ENCODE measurements at regions not wholly inside any gene's neighbourhood (a gene's known extent, or its start where the extent isn't known, plus 50 kb on each side); places are given as distances from the start of the nearest gene placed in this dataset.

DNA sequence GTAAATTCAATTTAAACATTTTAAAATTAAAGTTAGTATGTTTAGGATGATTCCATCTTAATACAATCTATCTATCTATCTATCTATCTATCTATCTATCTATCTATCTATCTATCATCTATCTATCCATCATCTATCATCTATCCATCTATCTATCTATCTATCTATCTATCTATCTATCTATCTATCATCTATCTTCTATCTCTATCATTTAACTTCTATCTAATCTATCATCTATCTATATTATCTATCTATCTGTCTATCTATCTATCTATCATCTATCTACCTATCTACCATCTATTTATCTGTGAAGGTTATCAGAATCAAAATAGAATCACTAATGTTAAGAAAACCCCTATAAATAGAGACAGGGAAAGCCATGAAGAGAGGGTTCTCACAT is 78.3 kb downstream of the RAMP3 start:
- no peaks in the 10 kb centered on the region for H3K36me3 Mint-ChIP-seq (ENCODE audit: insufficient read depth in 2 of 2)
- peaks cover 46% of the 10 kb centered on the region for H3K27me3 Mint-ChIP-seq (ENCODE audit: low read depth)
- no peak overlapping the region for H3K27ac Mint-ChIP-seq
- ATAC-seq (replicated peaks in 1 of 2) = no peak
- no peak for DNase-seq
- H3K4me1 Mint-ChIP-seq (ENCODE audit: low read depth) = no peaks in the 10 kb centered on the region
- no peak overlapping the region for H3K4me3 Mint-ChIP-seq
- H3K9me3 Mint-ChIP-seq = no peaks in the 10 kb centered on the region

DNA sequence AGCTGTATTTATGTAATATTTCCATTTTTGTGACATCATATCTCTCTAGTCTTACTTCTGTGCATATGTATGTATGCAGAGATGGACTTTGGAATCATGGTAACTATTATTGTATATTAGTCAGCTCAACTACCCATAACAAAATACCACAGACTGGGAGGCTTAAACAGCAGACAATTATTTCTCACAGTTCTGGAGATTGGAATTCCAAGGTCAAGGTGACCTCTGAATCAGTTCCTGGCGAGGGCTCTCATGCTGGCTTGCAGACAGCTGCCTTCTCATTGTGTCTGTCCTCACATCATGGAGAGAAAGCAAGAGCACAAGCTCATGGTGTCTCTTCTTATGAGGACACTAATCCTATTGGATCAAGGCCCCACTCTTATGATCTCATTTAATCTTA is 79.1 kb downstream of the RAMP3 start:
- Mint-ChIP-seq H3K27ac (no peak overlapping the region), H3K27me3 (ENCODE audit: low read depth) (peaks cover 53% of the 10 kb centered on the region), H3K9me3 (no peaks in the 10 kb centered on the region), H3K4me3 (no peak overlapping the region), H3K36me3 (ENCODE audit: insufficient read depth in 2 of 2) (no peaks in the 10 kb centered on the region), H3K4me1 (ENCODE audit: low read depth) (no peaks in the 10 kb centered on the region)
- DNase-seq (no peak), ATAC-seq (replicated peaks in 1 of 2) (no peak)

DNA sequence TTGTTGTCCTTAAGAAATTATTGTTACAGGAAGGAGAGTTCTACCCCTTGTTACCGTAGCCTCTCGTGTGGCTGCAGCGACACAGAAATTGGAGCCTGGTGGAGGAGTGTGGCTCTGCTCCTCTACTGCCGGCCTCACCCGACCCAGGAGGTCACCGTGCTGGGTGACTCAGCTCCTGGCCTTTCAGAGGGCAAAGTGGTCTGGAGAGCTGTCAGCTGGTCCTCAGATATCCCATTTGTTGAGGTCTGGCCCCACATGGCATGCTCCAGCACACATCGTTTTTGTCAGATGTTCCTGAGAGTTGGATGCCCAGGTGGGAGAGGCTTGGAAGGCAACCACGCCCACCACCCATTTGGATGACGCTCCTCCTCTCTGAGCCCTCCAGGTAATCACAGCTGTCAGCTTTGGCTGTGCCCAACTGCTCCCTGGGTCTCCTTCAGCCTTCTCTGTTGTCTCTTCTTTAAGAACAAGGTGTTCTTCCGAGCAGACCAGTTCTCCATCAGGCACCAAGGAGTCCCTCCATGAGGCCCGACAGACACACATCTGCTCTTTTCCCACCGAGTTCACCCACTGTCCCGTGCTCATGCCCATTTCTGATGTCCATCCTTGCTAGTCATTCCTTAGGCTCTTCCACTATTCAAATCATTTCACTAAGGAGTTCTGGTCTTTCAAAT is 80.3 kb downstream of the RAMP3 start:
- Mint-ChIP-seq H3K4me3 (no peak overlapping the region), H3K27me3 (ENCODE audit: low read depth) (peaks cover 42% of the 10 kb centered on the region), H3K4me1 (ENCODE audit: low read depth) (no peaks in the 10 kb centered on the region), H3K9me3 (no peaks in the 10 kb centered on the region), H3K36me3 (ENCODE audit: insufficient read depth in 2 of 2) (no peaks in the 10 kb centered on the region), H3K27ac (no peak overlapping the region)
- ATAC-seq (replicated peaks in 1 of 2) = no peak
- DNase-seq = no peak

DNA sequence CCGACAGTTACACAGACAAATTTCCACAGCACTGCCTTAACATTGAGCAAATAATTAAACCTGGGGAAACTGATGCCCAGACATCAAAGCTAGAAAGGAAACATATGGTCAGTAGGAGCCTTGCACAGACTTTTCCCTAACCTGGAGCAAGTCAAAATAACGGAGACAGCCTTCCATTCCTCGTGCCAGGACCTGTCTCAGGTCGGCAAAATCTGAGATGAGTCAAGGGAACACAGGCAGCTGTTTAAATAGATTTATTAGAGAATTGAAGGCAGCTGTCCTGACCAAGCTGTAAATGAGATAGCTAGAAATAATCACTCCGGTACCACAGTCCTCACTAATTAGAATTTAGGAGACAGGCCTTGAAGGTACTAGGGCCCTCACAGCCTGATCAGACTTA is 81.2 kb downstream of the RAMP3 start:
- peaks cover 42% of the 10 kb centered on the region for H3K27me3 Mint-ChIP-seq (ENCODE audit: low read depth)
- no peaks in the 10 kb centered on the region for H3K4me1 Mint-ChIP-seq (ENCODE audit: low read depth)
- no peak overlapping the region for H3K4me3 Mint-ChIP-seq
- no peaks in the 10 kb centered on the region for H3K36me3 Mint-ChIP-seq (ENCODE audit: insufficient read depth in 2 of 2)
- DNase-seq (no peak), ATAC-seq (replicated peaks in 1 of 2) (no peak)
- H3K27ac Mint-ChIP-seq = no peak overlapping the region
- H3K9me3 Mint-ChIP-seq = no peaks in the 10 kb centered on the region

DNA sequence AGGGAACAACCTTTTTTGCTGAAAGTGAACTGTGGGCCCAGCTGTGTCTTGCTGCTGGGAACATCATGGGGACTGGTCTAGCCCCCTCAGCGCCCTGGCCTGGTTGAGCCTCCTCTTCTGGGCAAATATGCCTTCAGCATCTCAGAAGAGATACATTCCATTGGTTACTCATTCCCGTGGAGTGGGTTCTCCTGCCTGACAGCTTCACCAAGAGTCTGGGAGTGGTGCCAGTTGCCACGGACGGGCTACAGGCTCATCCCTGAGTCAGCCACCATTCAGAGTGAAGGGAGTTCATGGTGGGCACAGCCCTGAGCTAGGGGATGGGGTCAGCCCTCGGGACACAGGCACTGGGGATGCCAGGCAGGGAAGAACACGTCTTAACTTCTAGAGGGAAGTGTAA is 81.9 kb downstream of the RAMP3 start:
- H3K4me1 Mint-ChIP-seq (ENCODE audit: low read depth) = no peaks in the 10 kb centered on the region
- H3K36me3 Mint-ChIP-seq (ENCODE audit: insufficient read depth in 2 of 2) = no peaks in the 10 kb centered on the region
- DNase-seq = no peak
- ATAC-seq (replicated peaks in 1 of 2) = no peak
- H3K27me3 Mint-ChIP-seq (ENCODE audit: low read depth) = peaks cover 35% of the 10 kb centered on the region
- no peaks in the 10 kb centered on the region for H3K9me3 Mint-ChIP-seq
- no peak overlapping the region for H3K4me3 Mint-ChIP-seq
- H3K27ac Mint-ChIP-seq = no peak overlapping the region

DNA sequence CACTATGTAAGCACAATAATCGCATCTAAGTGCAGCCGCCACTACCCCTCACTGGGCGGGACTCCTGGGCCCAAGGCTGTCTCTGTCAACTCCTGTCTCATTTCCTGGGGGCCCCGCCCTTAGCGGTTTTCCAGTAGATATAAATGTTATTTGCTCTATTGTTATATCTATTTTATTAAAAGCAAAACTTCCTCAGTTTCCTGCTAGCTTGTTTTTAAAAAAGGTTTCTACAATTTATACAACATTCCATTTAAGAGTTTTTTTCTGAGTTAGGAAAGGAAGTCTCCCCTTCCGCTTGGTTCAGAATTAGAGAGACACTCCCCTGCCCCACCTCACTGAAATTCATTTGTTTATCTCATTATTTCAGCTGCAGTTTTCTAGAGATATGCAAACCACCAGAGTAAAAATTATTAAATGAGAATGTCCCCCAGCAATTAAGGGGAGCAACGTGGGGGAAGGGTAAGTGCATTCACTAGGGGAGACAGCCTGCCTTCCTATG is 82.7 kb downstream of the RAMP3 start:
- Mint-ChIP-seq H3K27ac (no peak overlapping the region), H3K4me1 (ENCODE audit: low read depth) (no peaks in the 10 kb centered on the region), H3K9me3 (no peaks in the 10 kb centered on the region), H3K4me3 (no peak overlapping the region), H3K36me3 (ENCODE audit: insufficient read depth in 2 of 2) (no peaks in the 10 kb centered on the region), H3K27me3 (ENCODE audit: low read depth) (peaks cover 36% of the 10 kb centered on the region)
- no peak for DNase-seq
- ATAC-seq (replicated peaks in 1 of 2) = no peak

DNA sequence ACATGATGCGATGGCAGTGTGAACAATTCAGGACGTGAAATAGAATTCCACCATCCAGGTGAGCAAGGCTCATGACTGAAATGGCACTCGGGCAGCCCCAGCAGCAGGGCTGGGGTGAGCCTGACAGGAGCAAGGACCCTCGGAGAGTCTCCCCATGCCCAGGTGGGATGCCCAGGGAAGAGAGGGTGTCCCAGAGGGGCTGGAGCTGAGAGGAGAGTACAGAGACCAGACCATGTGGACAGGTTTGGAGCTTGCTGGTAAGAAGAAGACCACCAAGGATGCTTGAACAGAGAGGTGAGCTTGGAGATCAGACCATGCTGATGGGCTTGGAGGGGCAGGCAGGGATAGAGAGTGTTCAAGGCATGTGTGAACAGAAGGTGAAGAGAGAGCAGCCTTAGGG is 83.3 kb downstream of the RAMP3 start:
- Mint-ChIP-seq H3K9me3 (no peaks in the 10 kb centered on the region), H3K36me3 (ENCODE audit: insufficient read depth in 2 of 2) (no peaks in the 10 kb centered on the region), H3K27me3 (ENCODE audit: low read depth) (peaks cover 38% of the 10 kb centered on the region), H3K27ac (no peak overlapping the region), H3K4me1 (ENCODE audit: low read depth) (no peaks in the 10 kb centered on the region), H3K4me3 (no peak overlapping the region)
- DNase-seq (no peak), ATAC-seq (replicated peaks in 1 of 2) (no peak)

DNA sequence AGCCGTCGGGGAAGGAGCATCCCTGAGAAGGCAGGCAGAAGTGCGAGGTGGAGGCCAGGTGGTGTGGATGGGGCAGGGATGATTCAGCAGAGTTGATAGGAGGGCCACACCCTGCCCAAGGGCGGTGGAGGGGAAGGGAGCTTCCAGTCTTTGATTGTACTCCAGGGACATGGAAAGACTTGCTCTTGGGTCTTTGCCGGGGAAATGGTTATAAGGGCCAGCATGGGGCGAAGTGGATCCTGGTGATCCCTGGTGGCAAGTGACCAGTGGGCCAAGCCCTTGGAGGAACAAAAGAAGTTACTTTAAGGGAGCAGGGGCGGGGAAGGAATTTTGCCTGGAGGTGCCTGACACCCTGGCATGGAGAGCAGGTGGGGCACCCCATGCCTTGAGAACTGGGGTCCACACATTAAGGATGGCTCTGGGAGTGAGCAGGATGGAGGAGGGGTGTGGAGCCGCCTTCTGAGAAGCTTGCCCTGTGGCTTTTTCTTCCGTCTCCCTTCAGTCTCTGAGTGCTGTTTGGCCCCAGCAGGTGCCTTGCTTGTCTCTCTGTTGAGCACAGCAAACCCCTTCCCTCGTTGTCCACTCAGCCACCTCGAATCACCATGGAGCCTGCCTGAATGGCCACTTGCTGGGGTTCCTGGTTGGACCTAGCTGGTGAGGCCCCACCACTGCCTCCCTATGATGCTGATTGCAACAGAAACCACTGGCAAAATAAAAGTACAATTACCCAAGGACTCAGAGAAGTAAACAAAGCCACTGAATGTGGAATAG is 83.9 kb downstream of the RAMP3 start:
- Mint-ChIP-seq H3K36me3 (ENCODE audit: insufficient read depth in 2 of 2) (no peaks in the 10 kb centered on the region), H3K4me3 (no peak overlapping the region), H3K27ac (no peak overlapping the region), H3K27me3 (ENCODE audit: low read depth) (peaks cover 44% of the 10 kb centered on the region), H3K4me1 (ENCODE audit: low read depth) (no peaks in the 10 kb centered on the region), H3K9me3 (no peaks in the 10 kb centered on the region)
- no peak for DNase-seq
- no peak for ATAC-seq (replicated peaks in 1 of 2)

DNA sequence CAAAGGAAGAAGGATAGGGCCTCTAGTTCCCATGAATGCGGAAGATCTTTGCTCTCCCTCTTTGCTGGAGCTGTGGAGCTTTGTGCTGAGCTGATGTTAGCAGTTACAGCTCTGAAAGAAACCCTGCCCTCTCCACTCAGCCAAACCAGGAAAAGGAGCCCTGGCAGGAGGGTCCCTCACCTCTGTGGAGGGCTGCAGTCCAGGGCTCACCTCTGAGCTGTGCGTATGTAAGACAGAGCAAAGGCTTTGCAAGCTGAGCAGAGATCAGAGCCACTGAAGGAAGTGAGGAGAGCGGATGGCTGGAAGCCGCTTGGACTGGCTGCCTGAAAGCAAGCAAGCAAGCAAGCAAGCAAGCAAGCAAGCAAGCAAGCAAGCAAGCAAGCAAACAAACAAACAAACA is 84.7 kb downstream of the RAMP3 start:
- peaks cover under 1 to 3% of the 10 kb centered on the region in 2 donors for H3K36me3 Mint-ChIP-seq (ENCODE audit: insufficient read depth in 2 of 2)
- H3K27me3 Mint-ChIP-seq (ENCODE audit: low read depth) = peaks cover 51% of the 10 kb centered on the region
- no peak overlapping the region for H3K27ac Mint-ChIP-seq
- no peaks in the 10 kb centered on the region for H3K4me1 Mint-ChIP-seq (ENCODE audit: low read depth)
- ATAC-seq (replicated peaks in 1 of 2) (no peak), DNase-seq (no peak)
- H3K4me3 Mint-ChIP-seq = no peak overlapping the region
- peaks cover 0 to under 1% of the 10 kb centered on the region in 2 donors for H3K9me3 Mint-ChIP-seq

DNA sequence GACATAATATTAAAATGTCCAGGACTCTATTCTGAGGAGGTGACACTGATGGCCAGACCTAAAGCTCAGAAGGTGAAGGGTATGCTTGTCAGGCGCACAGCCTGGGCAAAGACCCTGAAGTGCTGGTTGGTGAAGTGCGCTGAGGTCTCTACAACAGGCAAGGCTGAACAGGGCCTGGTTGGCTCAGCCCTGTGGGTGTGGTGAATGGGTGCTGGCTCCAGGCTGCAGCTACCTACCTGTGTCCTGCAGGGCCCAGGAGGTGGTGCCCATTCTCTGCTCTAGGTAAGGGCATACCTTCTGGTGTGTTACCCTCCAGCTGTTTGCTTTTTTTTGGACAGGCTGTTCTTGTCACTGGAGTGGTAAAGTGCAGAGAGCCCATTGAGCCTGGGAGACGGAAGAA is 85.1 kb downstream of the RAMP3 start:
- DNase-seq (no peak), ATAC-seq (replicated peaks in 1 of 2) (no peak)
- Mint-ChIP-seq H3K4me3 (no peak overlapping the region), H3K27ac (no peak overlapping the region), H3K27me3 (ENCODE audit: low read depth) (peaks cover 55% of the 10 kb centered on the region), H3K9me3 (peaks cover 0 to 3% of the 10 kb centered on the region in 2 donors), H3K36me3 (ENCODE audit: insufficient read depth in 2 of 2) (peaks cover 3 to 5% of the 10 kb centered on the region in 2 donors), H3K4me1 (ENCODE audit: low read depth) (no peaks in the 10 kb centered on the region)

DNA sequence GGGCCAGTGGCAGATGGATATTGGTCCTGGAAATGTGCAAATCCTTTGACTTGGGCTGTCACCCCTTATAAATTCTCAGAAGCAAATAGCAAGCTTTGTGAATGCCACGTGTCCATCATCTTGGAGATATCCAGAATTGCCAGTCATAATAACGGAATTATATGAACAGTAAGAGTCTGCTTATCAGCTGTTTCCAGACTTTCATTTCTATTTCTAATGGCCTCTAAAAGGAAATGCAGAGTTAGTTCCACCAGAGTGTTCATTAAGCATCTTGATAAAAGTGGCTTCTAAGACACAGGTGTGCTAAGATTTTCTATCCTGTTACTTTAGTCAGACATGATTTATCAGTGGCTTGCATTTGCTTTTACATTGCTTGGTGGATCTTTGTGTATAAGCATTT is 87.4 kb downstream of the RAMP3 start:
- H3K27me3 Mint-ChIP-seq (ENCODE audit: low read depth) = peaks cover 48% of the 10 kb centered on the region
- H3K9me3 Mint-ChIP-seq = peaks cover 0 to 3% of the 10 kb centered on the region in 2 donors
- ATAC-seq (replicated peaks in 1 of 2) (no peak), DNase-seq (no peak)
- no peak overlapping the region for H3K27ac Mint-ChIP-seq
- no peaks in the 10 kb centered on the region for H3K4me1 Mint-ChIP-seq (ENCODE audit: low read depth)
- peaks cover 3 to 5% of the 10 kb centered on the region in 2 donors for H3K36me3 Mint-ChIP-seq (ENCODE audit: insufficient read depth in 2 of 2)
- no peak overlapping the region for H3K4me3 Mint-ChIP-seq

DNA sequence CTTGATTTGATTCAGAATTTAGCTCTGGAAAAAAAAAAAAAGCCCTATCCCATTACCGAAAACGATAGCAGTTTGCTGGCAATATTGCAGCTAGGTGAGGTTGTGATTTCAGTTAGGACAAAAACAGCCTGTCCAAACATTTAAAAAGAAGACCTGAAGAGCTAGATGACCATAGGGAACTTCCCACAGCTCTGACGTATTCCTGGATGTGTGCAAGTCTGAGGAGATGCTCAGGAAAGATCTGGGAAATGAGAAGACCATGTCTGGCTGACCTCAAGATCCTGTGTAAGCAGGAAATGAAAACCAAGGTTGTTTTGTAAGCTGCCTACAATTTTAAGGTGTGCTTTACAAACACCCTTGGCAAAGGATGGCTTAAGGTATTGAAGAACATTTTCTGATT is 88.7 kb downstream of the RAMP3 start:
- Mint-ChIP-seq H3K36me3 (ENCODE audit: insufficient read depth in 2 of 2) (peaks cover 3 to 5% of the 10 kb centered on the region in 2 donors), H3K9me3 (peaks cover 0 to 3% of the 10 kb centered on the region in 2 donors), H3K27me3 (ENCODE audit: low read depth) (peaks cover 40% of the 10 kb centered on the region), H3K4me1 (ENCODE audit: low read depth) (no peaks in the 10 kb centered on the region), H3K27ac (no peak overlapping the region), H3K4me3 (no peak overlapping the region)
- DNase-seq = no peak
- ATAC-seq (replicated peaks in 1 of 2) = no peak

DNA sequence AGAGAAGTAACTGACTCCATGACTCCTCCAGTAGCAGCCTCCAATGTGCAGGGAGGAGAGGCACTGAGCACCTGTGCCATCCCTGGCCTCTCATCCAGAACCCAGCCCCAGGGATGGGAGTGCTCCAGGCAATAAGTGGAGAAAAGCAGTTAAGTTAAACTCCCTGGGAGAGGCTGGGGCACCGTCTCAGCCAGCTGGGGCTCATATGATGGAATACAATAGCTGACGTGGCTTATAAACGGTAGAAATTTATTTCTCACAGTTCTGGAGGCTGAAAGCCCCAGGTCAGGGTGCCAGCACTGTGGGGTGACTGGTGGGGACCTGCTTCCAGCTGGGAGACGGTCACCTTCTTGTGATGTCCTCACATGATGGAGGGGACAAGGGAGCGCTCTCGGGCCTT is 94.7 kb downstream of the RAMP3 start:
- no peak overlapping the region for H3K4me3 Mint-ChIP-seq
- DNase-seq (no peak), ATAC-seq (replicated peaks in 1 of 2) (no peak)
- H3K36me3 Mint-ChIP-seq (ENCODE audit: insufficient read depth in 2 of 2) = peaks cover 2 to 3% of the 10 kb centered on the region in 2 donors
- no peak overlapping the region for H3K27ac Mint-ChIP-seq
- H3K27me3 Mint-ChIP-seq (ENCODE audit: low read depth) = peaks cover 36% of the 10 kb centered on the region
- no peaks in the 10 kb centered on the region for H3K4me1 Mint-ChIP-seq (ENCODE audit: low read depth)
- H3K9me3 Mint-ChIP-seq = peaks cover 0 to 3% of the 10 kb centered on the region in 2 donors

Data from activated T-cell treated with anti-CD3 and anti-CD28 coated beads, Interleukin-2, amount 50 U/mL, for 72 hours (primary cell).